ENCODE measurements at regions not wholly inside any gene's neighbourhood (a gene's known extent, or its start where the extent isn't known, plus 50 kb on each side); places are given as distances from the start of the nearest gene placed in this dataset.

GRCh38 chr3:26281284-26281985 is 341.1 kb upstream of the LRRC3B start:
- TF ChIP-seq CTCF (IDR thresholded peaks at IDR 0.05) (no peak), POLR2AphosphoS5 (IDR thresholded peaks at IDR 0.05; ENCODE audit: insufficient read depth in 1 of 2, low read depth in 1 of 2) (no peak)

Data from vagina (tissue), 2 donors.